ENCODE measurements at regions not wholly inside any gene's neighbourhood (a gene's known extent, or its start where the extent isn't known, plus 50 kb on each side); places are given as distances from the start of the nearest gene placed in this dataset.
A peak's percentile ranks its signal among the peaks of the same experiment; 100 is the strongest.

DNA sequence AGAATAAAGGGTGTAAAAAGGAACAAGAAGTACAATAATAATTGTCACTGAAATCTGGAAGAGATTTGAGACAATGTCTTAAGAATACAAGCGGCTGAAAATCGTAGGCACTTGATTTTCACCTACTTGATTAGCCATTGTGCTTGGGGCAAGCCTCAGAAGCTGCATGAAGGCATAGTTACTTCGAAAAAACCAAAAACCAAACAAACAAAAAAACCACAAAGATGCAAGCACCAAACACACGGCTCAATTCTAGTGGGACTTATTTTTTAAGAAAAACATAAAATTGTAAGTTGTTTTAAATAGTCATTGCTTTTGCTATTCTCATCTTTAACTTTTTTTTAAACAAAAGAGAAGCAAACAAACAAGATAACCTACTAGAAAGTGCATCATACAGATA is 235.6 kb downstream of the OGFRL1 start:
- no peaks in the 10 kb centered on the region for H3K9me3 ChIP-seq
- peaks cover 0 to 4% of the 10 kb centered on the region in 2 donors for H3K27me3 ChIP-seq
- WGBS (ENCODE audit: insufficient coverage, low coverage, low lambda C conversion rate, missing lambda C conversion rate) = 34% methylated on average over 4 of the region's 4 CpGs
- H3K27ac ChIP-seq = no peak overlapping the region
- no peak overlapping the region for H3K4me3 ChIP-seq
- TF ChIP-seq POLR2A (IDR thresholded peaks at IDR 0.05) = no peak
- TF ChIP-seq, protein P1, sequence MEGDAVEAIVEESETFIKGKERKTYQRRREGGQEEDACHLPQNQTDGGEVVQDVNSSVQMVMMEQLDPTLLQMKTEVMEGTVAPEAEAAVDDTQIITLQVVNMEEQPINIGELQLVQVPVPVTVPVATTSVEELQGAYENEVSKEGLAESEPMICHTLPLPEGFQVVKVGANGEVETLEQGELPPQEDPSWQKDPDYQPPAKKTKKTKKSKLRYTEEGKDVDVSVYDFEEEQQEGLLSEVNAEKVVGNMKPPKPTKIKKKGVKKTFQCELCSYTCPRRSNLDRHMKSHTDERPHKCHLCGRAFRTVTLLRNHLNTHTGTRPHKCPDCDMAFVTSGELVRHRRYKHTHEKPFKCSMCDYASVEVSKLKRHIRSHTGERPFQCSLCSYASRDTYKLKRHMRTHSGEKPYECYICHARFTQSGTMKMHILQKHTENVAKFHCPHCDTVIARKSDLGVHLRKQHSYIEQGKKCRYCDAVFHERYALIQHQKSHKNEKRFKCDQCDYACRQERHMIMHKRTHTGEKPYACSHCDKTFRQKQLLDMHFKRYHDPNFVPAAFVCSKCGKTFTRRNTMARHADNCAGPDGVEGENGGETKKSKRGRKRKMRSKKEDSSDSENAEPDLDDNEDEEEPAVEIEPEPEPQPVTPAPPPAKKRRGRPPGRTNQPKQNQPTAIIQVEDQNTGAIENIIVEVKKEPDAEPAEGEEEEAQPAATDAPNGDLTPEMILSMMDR (IDR thresholded peaks at IDR 0.05) = no peak
- intact Hi-C loops (cut with DNase I) = no loop called here
- H3K4me1 ChIP-seq = no peaks in the 10 kb centered on the region
- DNase-seq (no peak), ATAC-seq (no peak)
- H3K36me3 ChIP-seq = no peaks in the 10 kb centered on the region

DNA sequence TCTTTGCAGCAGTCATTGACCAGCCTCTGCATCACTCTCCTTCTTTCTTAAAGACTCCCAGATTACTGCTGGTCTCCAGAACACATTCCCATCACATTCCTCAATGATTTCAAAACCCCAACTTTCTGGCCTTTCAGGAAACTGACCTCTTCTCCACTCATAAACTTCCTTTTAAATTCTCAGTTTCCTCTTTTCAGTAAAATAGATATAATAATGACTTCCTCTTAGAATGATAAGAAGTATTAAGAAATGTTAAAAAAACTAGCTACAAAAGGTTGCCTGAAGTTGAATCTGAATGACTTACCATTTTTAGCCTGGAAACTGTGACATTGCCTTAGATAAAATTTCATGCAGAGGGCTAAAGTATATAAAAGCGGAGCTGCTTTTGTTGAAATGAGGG is 239.3 kb downstream of the OGFRL1 start:
- intact Hi-C loops (cut with DNase I) = no loop called here
- Histone ChIP-seq H3K27ac (no peak overlapping the region), H3K4me1 (no peaks in the 10 kb centered on the region), H3K4me3 (no peak overlapping the region), H3K27me3 (no peaks in the 10 kb centered on the region), H3K9me3 (no peaks in the 10 kb centered on the region), H3K36me3 (no peaks in the 10 kb centered on the region)
- WGBS (ENCODE audit: insufficient coverage, low coverage, low lambda C conversion rate, missing lambda C conversion rate) = 45% methylated on average over 1 of the region's 1 CpG
- DNase-seq = no peak
- TF ChIP-seq POLR2A (IDR thresholded peaks at IDR 0.05) = no peak
- TF ChIP-seq, protein P1 (IDR thresholded peaks at IDR 0.05) = no peak
- ATAC-seq = peak; percentile 31 to 50 (median 46)

- DNase-seq (no peak), ATAC-seq (no peak)
- Histone ChIP-seq H3K4me3 (no peak overlapping the region), H3K4me1 (no peaks in the 10 kb centered on the region), H3K27ac (no peak overlapping the region), H3K36me3 (no peaks in the 10 kb centered on the region), H3K9me3 (no peaks in the 10 kb centered on the region), H3K27me3 (no peaks in the 10 kb centered on the region)
- no peak for TF ChIP-seq POLR2A (IDR thresholded peaks at IDR 0.05)
- TF ChIP-seq, protein P1 (IDR thresholded peaks at IDR 0.05) = no peak
- intact Hi-C loops (cut with DNase I) = no loop called here
- WGBS (ENCODE audit: insufficient coverage, low coverage, low lambda C conversion rate, missing lambda C conversion rate) = 66% methylated on average over 2 of the region's 2 CpGs
These were observed 240.4 kb downstream of the OGFRL1 start for GRCh38 chr6:71529026-71529425.

DNA sequence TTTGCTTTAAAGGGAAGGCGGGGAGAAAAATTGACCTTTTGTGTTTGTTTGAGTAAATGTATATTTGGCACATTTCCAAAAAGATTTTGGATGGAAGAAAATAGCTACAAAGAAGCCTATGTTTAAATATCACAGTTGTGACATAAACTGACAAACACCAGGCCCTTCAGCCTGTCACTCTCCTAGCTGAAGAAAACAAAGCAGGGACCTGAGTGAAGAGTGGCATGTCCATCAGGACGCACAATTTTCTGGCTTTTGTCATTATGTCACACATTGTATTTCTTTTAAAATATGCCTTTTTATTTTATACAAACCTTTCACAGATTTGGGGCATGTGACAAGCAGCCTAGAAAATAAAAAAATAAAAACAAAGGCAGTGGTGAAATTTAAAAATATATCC is 241.2 kb downstream of the OGFRL1 start:
- DNase-seq = no peak
- H3K27ac ChIP-seq = no peak overlapping the region
- intact Hi-C loops (cut with DNase I) = loop anchor here in 1 of 2 donors (5.0 kb wide), 1 partner anchor 558 kb away; no protein-coding TSS in a partner anchor
- no peak for TF ChIP-seq POLR2A (IDR thresholded peaks at IDR 0.05)
- TF ChIP-seq, protein P1 (IDR thresholded peaks at IDR 0.05) = no peak
- no peaks in the 10 kb centered on the region for H3K4me1 ChIP-seq
- H3K36me3 ChIP-seq = no peaks in the 10 kb centered on the region
- no peaks in the 10 kb centered on the region for H3K27me3 ChIP-seq
- no peak overlapping the region for H3K4me3 ChIP-seq
- WGBS (ENCODE audit: insufficient coverage, low coverage, low lambda C conversion rate, missing lambda C conversion rate) = 91% methylated on average over 2 of the region's 2 CpGs
- H3K9me3 ChIP-seq = no peaks in the 10 kb centered on the region
- no peak for ATAC-seq

- ATAC-seq (no peak), DNase-seq (no peak)
- no peaks in the 10 kb centered on the region for H3K9me3 ChIP-seq
- no peaks in the 10 kb centered on the region for H3K36me3 ChIP-seq
- H3K4me1 ChIP-seq = no peaks in the 10 kb centered on the region
- no peak overlapping the region for H3K4me3 ChIP-seq
- no peak overlapping the region for H3K27ac ChIP-seq
- intact Hi-C loops (cut with DNase I) = loop anchor here in 1 of 2 donors (5.0 kb wide), 1 partner anchor 556 kb away; no protein-coding TSS in a partner anchor
- H3K27me3 ChIP-seq = no peaks in the 10 kb centered on the region
- no peak for TF ChIP-seq POLR2A (IDR thresholded peaks at IDR 0.05)
- TF ChIP-seq, protein P1 (IDR thresholded peaks at IDR 0.05) = no peak
These were observed 242.4 kb downstream of the OGFRL1 start for GRCh38 chr6:71531006-71531405.
